Mesenchymal stem cell (in vitro differentiated cells and primary cell): ENCODE measurements at regions not wholly inside any gene's neighbourhood (a gene's known extent, or its start where the extent isn't known, plus 50 kb on each side); places are given as distances from the start of the nearest gene placed in this dataset.
"Not testable (repeated sequence)": the region's sequence is repeated elsewhere in the genome, so short reads cannot be mapped to it uniquely, and the experiment has no call there.

Source experiments
- DNase-seq: peaks from one replicate; pipeline ENCODE4 v3.0.0-alpha.2; 2013
- H2AFZ ChIP-seq: one replicate; pipeline ENCODE4 v1.6.1; 2013; ENCODE audit warnings: low read depth, mild to moderate bottlenecking, control low read depth, inconsistent platforms, low read length, moderate library complexity
- H2AK5ac ChIP-seq: 2 replicates; pipeline ENCODE4 v1.6.1; 2013; ENCODE audit warnings: low read length, moderate library complexity, mild to moderate bottlenecking, inconsistent platforms; ENCODE audit not compliant: severe bottlenecking
- H2BK120ac ChIP-seq: one replicate; pipeline ENCODE4 v1.6.1; 2013; ENCODE audit warnings: low read depth, mild to moderate bottlenecking, inconsistent platforms, low read length, moderate library complexity
- H2BK12ac ChIP-seq, 2 experiments: one replicate each; pipeline ENCODE4 v1.6.1; 2013; ENCODE audit warnings: inconsistent platforms in 2 of 2, low read length in 2 of 2, mild to moderate bottlenecking in 2 of 2, moderate library complexity in 2 of 2, control low read depth in 1 of 2
- H2BK15ac ChIP-seq: one replicate; pipeline ENCODE4 v1.6.1; 2013; ENCODE audit warnings: mild to moderate bottlenecking, low read depth, inconsistent platforms; ENCODE audit not compliant: poor library complexity, severe bottlenecking
- H2BK5ac ChIP-seq: 2 replicates; pipeline ENCODE4 v1.6.1; 2013; ENCODE audit warnings: low read depth, mild to moderate bottlenecking, low read length, control low read depth, inconsistent platforms; ENCODE audit not compliant: poor library complexity, severe bottlenecking
- H3K14ac ChIP-seq, 2 experiments: one replicate each; pipeline ENCODE4 v1.6.1; 2013; ENCODE audit warnings: inconsistent platforms in 2 of 2, low read length in 2 of 2, control low read depth in 1 of 2, mild to moderate bottlenecking in 1 of 2, moderate library complexity in 1 of 2
- H3K18ac ChIP-seq, 2 experiments: one replicate each; pipeline ENCODE4 v1.6.1; 2013; ENCODE audit warnings: inconsistent platforms in 2 of 2, low read length in 2 of 2, control low read depth in 1 of 2, low read depth in 1 of 2, mild to moderate bottlenecking in 1 of 2
- H3K23ac ChIP-seq, 2 experiments: one replicate each; pipeline ENCODE4 v1.6.1; 2013; ENCODE audit warnings: inconsistent platforms in 2 of 2, low read length in 2 of 2, mild to moderate bottlenecking in 2 of 2, moderate library complexity in 2 of 2, control low read depth in 1 of 2
- H3K27ac ChIP-seq: 2 replicates; pipeline ENCODE4 v1.5.1; 2013; ENCODE audit warnings: mild to moderate bottlenecking, moderate library complexity, low read length, control low read depth, inconsistent platforms; ENCODE audit not compliant: poor library complexity, severe bottlenecking
- H3K27me3 ChIP-seq, 2 experiments: 2 replicates each; pipeline versions ENCODE4 v1.6.1 to v1.7.0; 2013; ENCODE audit warnings: low read length in 2 of 2, mild to moderate bottlenecking in 2 of 2, moderate library complexity in 2 of 2, control low read depth in 1 of 2, inconsistent platforms in 1 of 2; ENCODE audit not compliant: control insufficient read depth in 1 of 2, insufficient read depth in 1 of 2
- H3K36me3 ChIP-seq, 2 experiments: 2 replicates each; pipeline versions ENCODE4 v1.6.1 to v1.7.0; 2013; ENCODE audit warnings: low read length in 2 of 2, control low read depth in 1 of 2, inconsistent platforms in 1 of 2, low read depth in 1 of 2, mild to moderate bottlenecking in 1 of 2; ENCODE audit not compliant: insufficient read depth in 2 of 2, control insufficient read depth in 1 of 2
- H3K4ac ChIP-seq, 2 experiments: one replicate each; pipeline ENCODE4 v1.6.1; 2013; ENCODE audit warnings: inconsistent platforms in 2 of 2, low read length in 2 of 2, mild to moderate bottlenecking in 2 of 2, moderate library complexity in 2 of 2, control low read depth in 1 of 2, low read depth in 1 of 2
- H3K4me1 ChIP-seq: 2 replicates; pipeline ENCODE4 v1.6.1; 2013; ENCODE audit warnings: low read depth, low read length, control low read depth; ENCODE audit not compliant: control insufficient read depth, insufficient read depth
- H3K4me2 ChIP-seq: 2 replicates; pipeline ENCODE4 v1.6.1; 2013; ENCODE audit warnings: low read length, mild to moderate bottlenecking, inconsistent platforms; ENCODE audit not compliant: poor library complexity, severe bottlenecking
- H3K4me3 ChIP-seq, 2 experiments: 2 replicates each; pipeline versions ENCODE4 v1.5.1 to v1.7.0; 2013; ENCODE audit warnings: low read length in 2 of 2, mild to moderate bottlenecking in 2 of 2, control low read depth in 1 of 2, low read depth in 1 of 2; ENCODE audit not compliant: insufficient read depth in 1 of 2
- H3K79me1 ChIP-seq: replicated peaks from 2 replicates; pipeline ENCODE4 v1.6.1; 2013; ENCODE audit warnings: mild to moderate bottlenecking, control low read depth, low read length, inconsistent platforms; ENCODE audit not compliant: poor library complexity, severe bottlenecking
- H3K9ac ChIP-seq: 2 replicates; pipeline ENCODE4 v1.7.0; 2013; ENCODE audit warnings: mild to moderate bottlenecking, low read length, moderate library complexity
- H3K9me3 ChIP-seq: 2 replicates; pipeline ENCODE4 v1.7.0; 2013; ENCODE audit warnings: mild to moderate bottlenecking, low read length; ENCODE audit not compliant: control insufficient read depth
- H4K8ac ChIP-seq: one replicate; pipeline ENCODE4 v1.6.1; 2013; ENCODE audit warnings: inconsistent platforms, mild to moderate bottlenecking, low read length, moderate library complexity
- H4K91ac ChIP-seq: one replicate; pipeline ENCODE4 v1.6.1; 2013; ENCODE audit warnings: mild to moderate bottlenecking, low read length, inconsistent platforms
- WGBS: methylation state at CpG from one replicate; pipeline ENCODE4 v1.1.7; 2013; ENCODE audit warnings: mixed read lengths; 5-methylcytosine and 5-hydroxymethylcytosine counted together

DNA sequence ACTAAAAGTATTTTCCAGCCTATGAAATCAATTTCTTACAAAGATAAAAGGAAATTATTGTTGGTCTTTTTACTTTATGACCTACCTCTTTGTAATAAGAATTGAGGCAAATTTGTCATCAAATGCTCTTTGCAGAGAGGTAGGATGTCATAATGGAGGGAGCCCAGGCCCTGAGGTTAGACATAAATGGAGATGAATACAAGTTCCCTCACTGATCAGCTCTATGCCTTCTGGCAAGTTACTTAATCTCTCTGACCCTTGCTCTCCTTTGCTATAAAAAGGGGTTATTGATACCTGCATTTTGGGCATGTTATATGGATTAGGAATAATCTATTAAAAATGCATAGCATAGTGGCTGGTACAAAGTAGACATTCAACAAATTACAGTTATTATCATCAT is 146.9 kb upstream of the KRR1 start:
- H2AFZ ChIP-seq, result no peak overlapping the region

GRCh38 chr12:75657831-75658230 is 146.4 kb upstream of the KRR1 start:
- Histone ChIP-seq H3K27me3 (no peaks in the 10 kb centered on the region), H4K91ac (no peak overlapping the region)
- WGBS, result 73% methylated on average over 1 of the region's 2 CpGs

More for the DNA sequence above, 146.9 kb upstream of the KRR1 start:
- H3K9ac ChIP-seq, result peak overlapping the region; percentile 83
- no peaks in the 10 kb centered on the region for H3K36me3 ChIP-seq
- no peaks in the 10 kb centered on the region for H3K79me1 ChIP-seq
- no peak for DNase-seq
- H3K9me3 ChIP-seq, result no peaks in the 10 kb centered on the region
- H3K27ac ChIP-seq, result peak overlapping the region; percentile 89
- H2BK120ac ChIP-seq, result no peak overlapping the region
- no peak overlapping the region for H4K8ac ChIP-seq
- no peak overlapping the region for H3K4me3 ChIP-seq
- H2BK12ac ChIP-seq, result no peak overlapping the region
- no peak overlapping the region for H3K23ac ChIP-seq
- no peak overlapping the region for H2BK15ac ChIP-seq
- H2AK5ac ChIP-seq, result peak overlapping the region; percentile 61
- H3K18ac ChIP-seq, result peak overlapping the region in 1 of 2 experiments; percentile 43
- no peak overlapping the region for H3K4me2 ChIP-seq
- H3K4me1 ChIP-seq, result peaks cover 7% of the 10 kb centered on the region
- H3K27me3 ChIP-seq, result no peaks in the 10 kb centered on the region
- H4K91ac ChIP-seq, result no peak overlapping the region
- H2BK5ac ChIP-seq, result peak overlapping the region; percentile 61
- no peak overlapping the region for H3K4ac ChIP-seq
- no peak overlapping the region for H3K14ac ChIP-seq

DNA sequence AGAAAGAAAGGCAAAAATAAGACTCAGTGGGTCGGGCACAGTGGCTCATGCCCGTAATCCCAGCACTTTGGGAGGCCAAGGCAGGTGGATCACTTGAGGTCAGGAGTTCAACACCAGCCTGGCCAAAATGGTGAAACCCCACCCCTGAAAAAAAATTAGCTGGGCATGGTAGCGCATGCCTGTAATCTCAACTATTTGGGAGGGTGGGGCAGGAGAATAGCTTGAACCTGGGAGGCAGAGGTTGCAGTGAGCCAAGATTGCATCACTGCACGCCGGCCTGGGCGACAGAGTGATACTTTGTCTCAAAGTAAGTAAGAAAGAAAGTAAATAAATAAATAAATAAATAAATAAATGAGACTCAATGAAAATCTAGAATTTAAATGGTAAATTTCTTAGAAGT is 145.9 kb upstream of the KRR1 start:
- not testable (repeated sequence) for DNase-seq

More at GRCh38 chr12:75657831-75658230, 146.4 kb upstream of the KRR1 start:
- no peak overlapping the region for H3K4ac ChIP-seq
- H2BK5ac ChIP-seq, result peak overlapping the region; percentile 61
- no peaks in the 10 kb centered on the region for H3K36me3 ChIP-seq
- no peak overlapping the region for H3K4me3 ChIP-seq
- H3K27ac ChIP-seq, result peak overlapping the region; percentile 89
- H2AK5ac ChIP-seq, result peak overlapping the region; percentile 26
- H2BK120ac ChIP-seq, result no peak overlapping the region
- H3K14ac ChIP-seq, result no peak overlapping the region
- H3K4me1 ChIP-seq, result peaks cover 7% of the 10 kb centered on the region
- peak overlapping the region; percentile 83 for H3K9ac ChIP-seq
- no peaks in the 10 kb centered on the region for H3K9me3 ChIP-seq
- no peak for DNase-seq
- H4K8ac ChIP-seq, result no peak overlapping the region
- H2BK15ac ChIP-seq, result no peak overlapping the region
- no peaks in the 10 kb centered on the region for H3K79me1 ChIP-seq
- no peak overlapping the region for H3K4me2 ChIP-seq
- H3K23ac ChIP-seq, result no peak overlapping the region
- no peak overlapping the region for H2AFZ ChIP-seq
- H3K18ac ChIP-seq, result no peak overlapping the region
- H2BK12ac ChIP-seq, result peak overlapping the region in 1 of 2 experiments; percentile 18

DNA sequence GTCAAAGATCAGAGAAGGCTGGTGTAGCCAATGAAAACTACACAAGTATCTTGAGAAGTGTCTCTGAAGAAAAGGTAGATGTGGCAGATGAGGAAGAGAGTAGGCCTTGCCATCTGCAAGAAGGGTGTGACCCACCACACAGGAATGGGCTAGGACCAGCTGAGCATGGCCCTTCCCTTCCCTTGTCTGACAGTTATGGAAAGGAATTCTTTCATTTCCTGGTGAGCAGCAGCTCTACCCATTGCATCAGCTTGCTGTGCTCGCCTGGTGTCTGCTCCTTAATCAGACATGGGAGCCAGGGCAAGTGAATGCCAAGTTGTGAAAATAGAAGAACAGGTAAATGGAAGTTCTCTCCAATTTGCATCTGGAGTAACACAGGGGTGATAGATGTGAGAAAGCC is 145.2 kb upstream of the KRR1 start:
- Histone ChIP-seq H4K91ac (no peak overlapping the region), H3K36me3 (no peaks in the 10 kb centered on the region), H3K9ac (no peak overlapping the region), H3K27me3 (no peaks in the 10 kb centered on the region), H3K27ac (peak overlapping the region; percentile 51), H3K14ac (peak overlapping the region in 1 of 2 experiments; percentile 86), H2AK5ac (peak overlapping the region; percentile 27), H2BK5ac (peak overlapping the region; percentile 59), H4K8ac (no peak overlapping the region), H3K18ac (peak overlapping the region in 1 of 2 experiments; percentile 46), H3K79me1 (no peaks in the 10 kb centered on the region), H2BK120ac (no peak overlapping the region), H2BK15ac (no peak overlapping the region), H3K23ac (no peak overlapping the region), H2AFZ (no peak overlapping the region), H3K4me1 (peaks cover 7% of the 10 kb centered on the region), H3K9me3 (no peaks in the 10 kb centered on the region), H3K4me3 (no peak overlapping the region), H2BK12ac (peak overlapping the region in 1 of 2 experiments; percentile 96), H3K4me2 (no peak overlapping the region), H3K4ac (no peak overlapping the region)
- peak; percentile 80 for DNase-seq
- 9% methylated on average over 1 of the region's 1 CpG for WGBS

More for the DNA sequence above, 145.9 kb upstream of the KRR1 start:
- peak overlapping the region; percentile 64 to 72 for H3K18ac ChIP-seq
- not testable (repeated sequence) for H4K91ac ChIP-seq, H4K8ac ChIP-seq, H2BK5ac ChIP-seq, H3K4me2 ChIP-seq, H3K4me3 ChIP-seq, H3K27me3 ChIP-seq, H3K4me1 ChIP-seq, H3K9ac ChIP-seq, H2AFZ ChIP-seq, H3K9me3 ChIP-seq, H3K23ac ChIP-seq, H3K79me1 ChIP-seq, H3K36me3 ChIP-seq
- peak overlapping the region; percentile 44 for H2BK15ac ChIP-seq
- peak overlapping the region in 1 of 2 experiments; percentile 70 for H3K14ac ChIP-seq
- peak overlapping the region; percentile 62 for H3K27ac ChIP-seq
- peak overlapping the region in 1 of 2 experiments; percentile 17 for H3K4ac ChIP-seq
- H2BK120ac ChIP-seq, result peak overlapping the region; percentile 57
- peak overlapping the region; percentile 63 to 88 for H2BK12ac ChIP-seq
- H2AK5ac ChIP-seq, result peak overlapping the region; percentile 81
- WGBS, result 95% methylated on average over 3 of the region's 6 CpGs
